ENCODE measurements at regions not wholly inside any gene's neighbourhood (a gene's known extent, or its start where the extent isn't known, plus 50 kb on each side); places are given as distances from the start of the nearest gene placed in this dataset.
"Not testable (repeated sequence)": the region's sequence is repeated elsewhere in the genome, so short reads cannot be mapped to it uniquely, and the experiment has no call there.

DNA sequence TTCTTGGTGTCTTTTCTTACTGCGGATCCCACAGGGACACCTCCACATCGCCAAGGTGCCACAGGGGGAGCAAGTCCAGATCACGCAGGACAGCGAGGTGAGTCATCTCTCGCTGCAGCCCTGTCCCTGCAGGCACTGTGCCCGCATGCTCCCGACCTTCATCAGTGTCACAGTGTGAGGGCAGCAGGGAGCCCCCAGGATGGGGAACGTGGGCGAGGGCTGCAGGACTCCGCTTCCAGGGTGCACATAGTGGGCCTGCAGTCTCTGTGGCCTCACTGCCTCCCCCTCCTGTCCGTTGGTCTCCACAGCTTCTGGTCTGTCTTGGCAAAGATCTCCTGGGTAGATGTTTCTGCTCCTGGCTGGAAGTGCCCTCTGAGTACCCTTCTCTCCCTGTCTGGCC, 78.0 kb downstream of the NPIPB11 start:
- DNase-seq = not testable (repeated sequence)

DNA sequence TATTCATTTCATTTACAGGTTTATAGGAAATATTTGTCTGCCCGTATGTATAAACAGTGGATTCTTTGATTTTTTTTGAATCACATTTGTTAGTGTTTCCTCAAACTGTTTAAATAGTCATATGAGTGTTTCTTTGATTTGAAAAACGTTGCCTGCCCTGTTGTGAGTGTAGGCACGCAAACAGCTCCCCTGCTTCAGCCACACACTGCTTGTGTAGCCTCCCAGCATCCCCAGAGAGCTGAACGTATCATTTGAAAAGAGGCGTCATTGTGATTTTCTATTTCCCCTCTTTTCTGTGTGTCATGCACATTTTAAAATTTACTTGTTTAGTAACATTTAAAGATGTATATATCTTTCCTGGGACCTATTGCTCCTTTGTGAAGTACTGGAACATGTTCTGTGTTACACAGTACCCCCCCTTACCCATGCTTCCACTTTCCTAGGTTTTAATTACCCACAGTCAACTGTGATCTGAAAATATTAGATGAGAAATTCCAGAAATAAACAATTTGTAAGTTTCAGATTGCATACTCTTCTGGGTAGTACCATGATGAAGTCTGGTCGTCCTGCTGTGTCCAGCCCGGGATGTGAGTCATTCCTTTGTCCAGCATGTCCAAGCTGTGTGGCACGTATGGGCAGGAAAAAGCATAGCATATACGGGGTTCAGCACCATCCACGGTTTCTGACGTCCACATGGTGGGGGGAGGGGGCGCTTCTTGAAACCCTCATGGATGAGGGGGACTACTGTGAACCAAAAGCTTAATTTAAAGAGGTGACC, 78.7 kb downstream of the NPIPB11 start:
- DNase-seq = not testable (repeated sequence)

DNA sequence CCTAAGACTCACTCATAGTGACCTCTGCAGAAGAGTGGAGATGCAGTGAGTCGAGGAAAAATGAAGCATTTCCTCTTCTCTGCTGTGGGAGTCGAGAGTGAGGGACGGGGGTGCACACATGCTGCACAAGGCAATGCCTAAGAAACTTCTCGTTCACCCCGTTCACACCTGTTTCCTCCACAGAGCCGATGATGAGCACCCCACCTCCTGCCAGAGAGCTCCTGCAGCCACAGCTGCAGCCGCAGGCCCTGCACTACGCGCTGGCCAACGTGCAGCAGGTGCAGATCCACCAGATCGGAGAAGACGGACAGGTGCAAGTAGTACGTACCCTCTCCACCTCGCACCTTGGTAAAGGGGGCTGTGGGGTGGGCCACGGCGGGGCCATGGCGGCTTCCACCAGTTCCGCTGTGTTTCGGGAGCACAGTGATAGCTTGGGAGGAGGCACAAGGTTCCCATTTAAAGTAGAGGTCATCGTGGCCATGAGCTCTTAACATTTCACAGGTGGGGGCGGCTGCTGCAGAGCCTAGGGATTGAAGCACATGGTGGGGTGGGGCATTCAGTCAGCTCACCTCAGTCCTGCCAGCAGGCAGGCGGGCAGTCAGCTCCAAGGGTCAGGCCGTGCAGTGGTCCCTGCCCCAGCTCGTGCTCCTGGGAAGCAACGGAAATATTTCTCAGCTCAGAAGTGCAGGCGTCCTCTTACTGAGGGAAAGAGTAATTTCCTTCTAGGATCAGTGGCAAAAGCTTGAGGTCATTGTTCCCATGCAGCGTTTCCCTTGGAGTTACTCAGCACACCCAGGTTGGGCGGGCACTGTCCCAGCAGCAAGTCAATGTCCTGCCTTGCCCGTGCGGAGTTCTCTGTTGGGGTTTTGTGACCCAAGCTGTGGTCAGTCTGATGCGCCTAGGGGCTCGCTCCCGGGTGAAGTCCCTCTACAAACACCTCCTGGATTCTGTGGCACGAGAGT, 80.1 kb downstream of the NPIPB11 start:
- not testable (repeated sequence) for DNase-seq

DNA sequence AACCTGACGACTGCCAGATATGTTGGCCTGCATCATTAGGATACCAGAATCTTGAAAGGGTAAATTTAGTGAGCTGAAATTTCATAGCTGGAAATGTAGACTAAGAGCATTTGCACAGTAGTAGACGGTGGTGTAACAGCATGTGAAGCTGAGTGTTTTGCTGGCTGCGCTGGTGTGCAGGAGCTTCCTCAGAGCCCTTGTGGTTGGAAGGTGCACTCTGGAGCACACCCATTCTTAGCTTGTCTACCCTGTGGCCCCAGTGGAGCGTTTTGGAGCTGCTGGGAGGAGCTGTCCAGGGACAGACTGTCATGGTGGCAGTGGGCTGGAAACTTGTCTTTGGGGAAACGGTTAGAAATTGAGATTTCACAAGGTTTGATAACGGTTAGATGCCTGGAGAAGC, 82.8 kb downstream of the NPIPB11 start:
- not testable (repeated sequence) for DNase-seq

DNA sequence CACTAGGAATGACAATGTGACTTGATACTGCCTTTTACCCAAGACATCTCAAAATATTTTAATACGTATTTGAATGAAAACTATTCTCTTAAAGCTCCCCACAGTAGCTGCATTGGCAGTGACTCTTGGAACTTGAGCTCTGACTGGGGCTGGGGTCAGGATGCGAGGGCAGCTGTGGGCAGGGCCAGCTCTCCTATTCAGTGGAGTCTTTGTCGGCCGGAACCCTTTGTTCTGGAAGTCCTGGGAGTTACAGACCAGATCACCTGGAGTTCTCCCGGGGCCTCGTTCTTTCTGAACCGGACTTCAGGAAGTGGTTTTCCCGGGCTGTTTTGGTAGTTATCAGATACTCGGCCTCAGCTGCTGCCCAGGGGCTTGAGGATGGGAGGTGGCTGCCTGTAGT, 84.9 kb downstream of the NPIPB11 start:
- DNase-seq = no peak

DNA sequence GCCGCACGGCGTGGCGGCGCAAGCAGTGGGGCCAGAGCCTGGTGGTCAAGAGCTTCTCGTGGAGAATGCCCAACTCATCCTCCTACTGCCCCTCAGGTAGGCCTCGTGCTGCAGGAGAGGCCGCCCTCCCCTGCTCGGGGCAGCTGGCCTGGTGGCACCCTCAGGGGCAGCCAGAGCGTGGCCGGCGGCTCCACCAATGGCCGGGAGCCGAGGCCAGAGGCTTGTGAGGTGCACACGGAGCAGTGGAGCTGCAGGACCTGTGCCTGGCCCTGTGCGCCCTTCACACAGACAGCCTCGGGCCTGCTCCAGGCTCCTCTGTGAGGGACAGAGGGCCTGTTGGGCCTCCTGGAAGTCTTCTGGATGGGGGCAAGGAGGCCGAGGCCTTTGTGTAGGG, 85.5 kb downstream of the NPIPB11 start:
- no peak for DNase-seq

DNA sequence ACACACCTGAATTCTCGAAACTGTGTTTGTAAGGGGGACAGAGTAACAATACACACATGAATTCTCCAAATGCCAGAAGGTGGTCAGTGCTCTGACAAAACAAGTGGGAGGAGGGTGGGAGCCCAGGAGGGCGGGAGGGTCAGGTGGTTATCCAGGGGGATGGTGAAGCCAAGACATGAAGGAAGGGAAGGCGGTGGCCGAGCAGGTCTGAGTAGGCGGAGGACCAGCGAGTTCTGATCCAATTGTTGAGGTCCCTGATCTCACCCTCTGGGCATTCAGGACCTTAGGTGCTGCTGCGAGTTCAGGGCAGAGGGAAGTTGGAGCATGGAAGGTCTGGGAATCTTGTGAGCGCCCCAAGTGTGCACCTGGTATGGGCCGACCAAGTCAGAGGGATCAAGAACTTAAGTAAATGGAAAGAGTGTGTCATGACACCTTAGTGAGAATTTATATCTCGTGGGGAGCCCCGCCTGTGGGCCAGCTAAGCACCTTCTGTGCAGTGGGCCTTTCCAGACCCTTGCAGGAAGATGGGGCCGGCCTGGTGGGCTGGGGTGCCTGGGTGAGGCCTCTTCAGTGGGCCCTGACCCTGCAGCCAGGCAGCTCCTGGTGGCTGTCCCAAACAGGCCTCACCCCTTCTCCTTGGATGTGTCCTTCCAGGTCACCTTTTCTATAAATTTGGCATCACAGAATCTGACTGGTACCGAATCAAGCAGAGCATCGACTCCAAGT, 86.1 kb downstream of the NPIPB11 start:
- no peak for DNase-seq

DNA sequence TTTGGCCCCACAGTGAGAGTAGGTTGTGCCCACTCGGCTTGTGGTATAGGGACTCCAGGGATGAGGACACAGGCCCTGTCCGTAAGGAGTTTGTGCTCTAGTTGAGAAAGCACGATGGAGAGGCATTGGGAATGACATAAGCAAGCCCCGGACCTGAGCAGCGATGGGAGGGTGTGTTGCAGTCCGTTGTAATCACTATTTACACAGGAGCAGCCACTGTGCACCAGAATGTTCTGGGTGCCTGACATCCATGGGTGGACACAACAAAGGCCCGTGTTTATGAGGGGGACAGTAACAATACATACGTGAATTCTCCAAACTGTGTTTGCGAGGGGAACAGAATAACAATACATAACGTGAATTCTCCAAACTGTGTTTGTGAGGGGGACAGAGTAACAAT, 86.8 kb downstream of the NPIPB11 start:
- DNase-seq = no peak

DNA sequence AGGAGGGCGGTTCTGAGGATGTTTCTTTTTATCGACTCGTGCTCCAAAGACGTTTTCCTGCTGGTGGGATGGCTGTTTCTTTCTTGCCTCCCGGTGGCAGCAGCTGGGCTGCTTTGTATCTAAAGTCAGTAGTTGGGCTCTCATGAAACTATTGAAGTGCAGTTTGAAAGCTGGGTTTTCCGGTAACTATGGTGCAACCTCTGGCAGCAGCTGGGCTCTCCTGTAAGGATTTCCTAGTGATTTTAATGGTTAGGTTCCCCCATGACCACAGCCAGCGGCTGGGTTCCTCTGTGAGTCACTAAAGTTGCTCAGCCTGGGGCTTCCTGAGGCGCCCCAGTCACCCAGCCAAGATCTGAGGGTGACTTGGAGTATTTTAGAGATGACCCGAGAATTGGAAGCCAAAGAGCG, 87.9 kb downstream of the NPIPB11 start:
- not testable (repeated sequence) for DNase-seq

DNA sequence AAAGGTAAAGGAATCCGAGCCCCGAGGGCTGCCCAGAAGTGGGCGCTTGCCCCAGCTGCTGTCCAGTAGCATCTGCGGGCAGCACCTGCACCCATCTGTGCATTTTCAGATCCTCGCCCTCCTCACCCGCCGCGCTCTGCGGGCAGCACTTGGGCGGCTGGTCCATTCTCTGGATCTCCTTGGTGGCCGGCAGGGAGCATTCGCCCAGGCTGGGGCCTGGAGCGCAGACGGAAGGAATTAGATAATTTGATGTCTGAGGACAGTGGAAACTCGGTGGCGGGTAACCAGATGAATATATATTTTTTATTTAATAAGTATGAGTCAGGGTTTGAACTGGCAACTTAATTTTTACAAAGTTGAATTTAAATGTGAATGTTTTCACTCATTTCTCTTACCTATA, 88.5 kb downstream of the NPIPB11 start:
- no peak for DNase-seq

DNA sequence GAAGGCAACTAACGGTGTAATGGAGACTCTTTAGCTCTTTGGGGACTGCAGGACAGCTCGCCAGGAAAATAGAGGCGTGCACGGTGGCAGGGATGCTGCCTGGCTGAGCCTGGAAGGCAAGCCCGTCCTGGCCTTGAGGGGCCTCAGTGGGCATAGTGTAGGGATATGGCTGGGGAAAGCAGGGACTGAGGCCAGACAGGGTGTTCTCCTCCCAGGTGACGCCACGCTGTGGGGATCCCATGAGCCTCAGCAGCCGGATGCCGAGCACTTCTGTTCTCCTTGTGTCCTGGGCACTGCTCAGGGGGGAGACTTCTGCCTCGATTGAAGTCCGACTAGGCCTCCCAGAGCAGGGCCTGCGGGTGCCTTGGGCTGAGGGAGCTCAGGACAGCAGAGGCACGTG, 89.2 kb downstream of the NPIPB11 start:
- no peak for DNase-seq

DNA sequence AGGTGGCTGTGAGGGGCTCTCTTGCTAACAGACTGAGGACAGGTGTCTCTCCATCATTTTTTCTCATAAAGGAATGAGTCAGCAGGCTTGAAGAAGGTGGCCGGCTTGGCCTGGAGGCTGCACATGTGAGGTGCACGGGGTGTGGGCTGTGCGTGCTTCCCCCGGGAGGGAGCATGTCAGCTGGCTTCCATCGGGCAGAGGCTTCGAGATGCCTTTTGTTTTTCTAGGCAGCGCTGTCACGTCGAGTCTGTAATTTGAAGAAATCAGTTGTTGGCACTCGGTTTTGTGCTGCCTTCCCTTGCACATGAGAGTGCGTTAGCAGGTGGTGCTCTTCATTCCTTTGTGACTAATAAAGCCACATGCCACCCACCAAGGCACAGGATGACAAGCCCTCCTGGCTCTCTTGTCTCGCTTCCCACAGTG, 89.7 kb downstream of the NPIPB11 start:
- no peak for DNase-seq

DNA sequence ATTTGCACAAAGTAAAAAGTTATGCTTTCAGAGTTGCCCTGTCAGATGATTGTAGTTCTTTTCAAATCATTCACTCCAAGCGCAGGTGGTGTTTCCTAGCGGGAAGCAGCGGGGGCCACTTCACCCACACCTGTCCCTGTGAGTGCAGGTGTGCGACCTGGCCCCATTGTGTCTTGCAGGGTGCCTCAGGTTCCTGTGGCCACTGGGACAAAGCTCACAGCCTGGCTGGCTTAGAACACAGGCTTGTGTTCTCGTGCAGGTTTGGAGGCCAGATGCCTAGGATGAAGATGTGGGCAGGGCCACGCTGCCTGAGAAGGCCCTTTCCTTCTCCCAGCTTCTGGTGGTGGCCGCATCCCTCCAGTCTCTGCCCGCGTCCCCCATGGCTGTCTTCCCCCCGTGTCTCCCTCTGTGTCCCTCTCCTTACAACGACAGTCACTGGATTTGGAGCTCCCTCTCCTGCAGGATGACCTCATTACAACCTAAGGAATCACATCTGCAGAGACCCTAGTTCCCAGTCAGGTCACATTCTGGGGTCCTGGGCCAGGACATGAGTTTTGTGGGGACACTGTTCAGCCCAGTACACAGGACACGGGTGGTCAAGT, 90.5 kb downstream of the NPIPB11 start:
- no peak for DNase-seq

DNA sequence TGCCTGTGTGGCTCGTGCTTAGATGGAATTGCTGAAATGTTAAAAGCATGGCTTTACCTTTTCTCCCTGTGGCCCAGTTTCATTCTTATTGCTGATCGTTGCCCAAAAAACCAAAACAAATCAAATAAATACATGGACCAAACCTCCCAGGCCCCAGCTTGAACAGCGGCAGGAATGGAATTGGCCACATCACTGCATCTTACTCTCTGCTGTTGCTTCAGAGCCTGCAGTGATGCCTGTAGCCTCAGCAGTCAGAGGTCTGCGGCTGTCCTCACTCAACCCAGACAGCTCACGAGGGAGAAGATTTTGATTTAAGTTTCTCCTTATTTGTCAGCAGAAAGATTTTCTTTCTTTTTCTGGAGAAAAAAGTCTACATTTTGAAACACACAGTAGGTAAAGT, 91.5 kb downstream of the NPIPB11 start:
- DNase-seq = no peak

DNA sequence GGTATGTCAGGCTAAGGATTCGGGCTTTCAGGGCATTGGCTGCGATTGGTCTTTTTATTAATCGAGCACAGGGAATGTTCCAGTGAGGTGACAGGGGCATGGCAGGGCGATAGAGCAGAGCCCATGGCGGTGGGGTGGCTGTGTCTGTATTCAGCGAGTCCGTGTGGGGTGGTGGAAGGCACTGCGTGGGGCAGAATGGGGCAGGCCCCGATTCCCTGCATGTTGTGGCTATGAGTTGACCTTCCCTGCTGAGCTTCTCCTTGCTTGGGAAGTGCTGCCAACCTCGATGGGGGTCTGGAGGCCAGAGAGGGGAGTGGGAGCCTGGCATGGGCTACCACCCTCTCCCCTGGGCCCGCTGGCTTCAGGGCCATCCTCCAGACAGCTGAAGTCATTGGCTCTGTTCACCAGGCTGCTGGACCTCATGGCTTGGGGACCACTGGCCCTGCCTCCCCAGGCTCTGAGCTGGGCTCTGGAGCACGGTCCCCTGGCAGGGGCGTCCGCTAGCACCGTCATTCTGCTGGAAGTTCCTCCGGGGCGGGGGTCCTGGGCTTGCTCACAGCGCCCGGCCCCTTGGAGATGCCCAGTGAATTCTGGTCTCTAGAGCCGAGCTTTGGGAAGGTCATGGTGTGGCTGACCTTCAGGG, 92.1 kb downstream of the NPIPB11 start:
- DNase-seq = no peak

DNA sequence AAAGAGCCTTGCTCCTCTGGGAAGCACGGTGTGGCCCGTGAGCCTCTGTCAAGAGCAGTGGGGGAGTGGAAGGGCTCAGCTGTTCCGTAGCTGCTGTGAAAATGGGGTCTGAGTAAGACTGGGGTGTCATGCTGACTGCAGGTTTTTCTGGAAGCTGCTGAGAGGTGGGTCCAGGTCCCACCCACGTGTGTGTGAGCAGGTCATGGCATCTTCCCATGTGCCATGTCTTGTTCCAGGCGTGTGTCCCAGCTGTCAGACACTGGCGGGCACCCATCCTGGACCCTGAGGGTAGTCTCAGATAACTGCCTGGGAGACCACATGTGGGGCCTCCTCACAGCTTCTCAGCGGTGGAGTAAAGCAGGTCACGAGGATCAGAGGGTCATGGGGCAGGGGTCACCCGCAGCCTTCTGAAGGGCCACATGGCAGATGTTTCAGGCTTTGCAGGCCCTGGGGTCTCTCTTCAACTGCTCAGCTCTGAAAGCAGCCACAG, 92.9 kb downstream of the NPIPB11 start:
- DNase-seq = no peak

DNA sequence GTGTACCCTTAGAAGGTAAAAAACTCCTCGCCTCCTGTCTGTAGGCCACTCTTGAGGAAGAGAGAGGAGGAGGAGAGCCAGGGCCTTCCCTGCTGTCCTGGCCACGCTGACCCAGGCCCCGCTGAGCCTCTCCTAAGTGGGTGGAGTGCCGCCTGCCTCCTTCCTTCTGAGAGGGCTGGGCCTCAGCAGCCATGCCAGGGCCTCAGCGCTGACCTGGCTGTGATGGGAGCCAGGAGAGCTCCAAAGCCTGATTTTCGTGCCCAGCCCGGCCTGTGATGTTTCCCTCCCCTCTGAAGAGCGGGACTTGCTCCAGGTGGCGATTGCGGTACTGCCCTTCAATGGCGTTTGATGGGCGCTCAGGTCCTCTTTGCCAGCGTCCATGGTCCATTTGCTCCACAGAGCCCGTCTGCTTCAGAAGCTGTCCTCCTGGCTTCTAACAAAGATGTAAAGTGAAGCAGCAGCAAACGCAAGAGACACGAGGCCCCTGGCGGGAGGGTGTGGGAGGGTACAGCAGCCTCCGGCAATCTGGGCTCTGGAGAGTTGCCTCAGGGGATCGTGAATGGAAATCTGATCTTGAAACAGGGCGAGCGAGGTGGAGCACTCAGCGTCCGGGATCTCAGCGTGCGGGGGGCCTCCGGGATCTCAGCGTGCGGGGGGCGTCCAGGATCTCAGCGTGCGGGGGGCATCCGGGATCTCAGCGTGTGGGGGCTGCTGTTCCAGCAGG, 93.5 kb downstream of the NPIPB11 start:
- DNase-seq = no peak

DNA sequence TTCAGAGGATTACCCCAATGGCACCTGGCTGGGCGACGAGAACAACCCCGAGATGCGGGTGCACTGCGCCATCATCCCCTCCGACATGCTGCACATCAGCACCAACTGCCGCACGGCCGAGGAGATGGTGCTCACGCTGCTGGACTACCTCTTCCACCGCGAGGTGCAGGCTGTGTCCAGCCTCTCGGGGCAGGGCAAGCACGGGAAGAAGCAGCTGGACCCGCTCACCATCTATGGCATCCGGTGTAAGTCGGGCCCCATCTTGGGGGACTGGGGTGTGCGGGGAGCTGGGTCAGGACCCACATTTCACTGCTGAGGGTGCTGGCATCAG, 94.2 kb downstream of the NPIPB11 start:
- DNase-seq = not testable (repeated sequence)

DNA sequence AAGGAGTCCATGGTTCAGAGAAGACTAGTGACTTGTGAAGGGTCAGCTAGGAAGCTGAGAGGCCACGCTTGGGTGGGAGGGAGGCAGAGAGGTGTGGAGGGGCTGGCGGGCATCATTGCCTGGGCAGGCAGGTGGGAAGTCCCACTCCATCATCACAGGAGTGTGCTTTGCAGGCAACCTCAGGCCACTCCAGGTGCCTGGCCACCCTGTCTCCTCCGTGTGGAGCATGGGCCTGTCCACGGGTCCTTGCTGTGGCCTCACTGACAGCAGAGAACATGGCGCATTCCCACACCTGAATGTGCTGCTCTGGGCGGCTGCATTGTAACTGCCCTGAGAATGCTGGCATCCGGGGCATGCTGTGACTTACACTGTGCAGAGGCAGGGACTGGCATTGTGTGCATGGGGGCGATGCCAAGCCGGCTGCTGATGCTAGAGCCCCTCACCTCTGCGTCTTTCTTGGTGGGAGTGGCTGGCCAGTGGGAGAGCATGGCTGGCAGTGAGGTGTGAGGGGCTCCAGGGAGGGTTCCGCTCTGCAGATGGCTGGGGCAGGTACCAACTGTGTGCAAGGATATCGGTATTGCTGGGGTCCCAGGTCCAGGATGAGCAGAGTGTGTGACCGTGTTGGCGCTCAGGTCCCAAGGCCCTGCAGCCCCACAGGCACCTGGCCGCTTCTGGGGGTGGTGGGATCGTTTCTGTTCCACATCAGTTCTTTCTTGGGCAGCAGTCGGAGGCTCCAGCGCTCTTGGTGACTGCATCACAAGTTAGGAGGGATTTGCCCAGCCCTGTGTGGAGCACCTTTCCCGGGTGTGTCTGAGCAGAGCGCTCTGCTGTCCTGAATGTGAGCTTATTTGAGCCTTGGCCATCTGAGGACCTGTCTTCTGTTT, 94.8 kb downstream of the NPIPB11 start:
- DNase-seq = no peak

DNA sequence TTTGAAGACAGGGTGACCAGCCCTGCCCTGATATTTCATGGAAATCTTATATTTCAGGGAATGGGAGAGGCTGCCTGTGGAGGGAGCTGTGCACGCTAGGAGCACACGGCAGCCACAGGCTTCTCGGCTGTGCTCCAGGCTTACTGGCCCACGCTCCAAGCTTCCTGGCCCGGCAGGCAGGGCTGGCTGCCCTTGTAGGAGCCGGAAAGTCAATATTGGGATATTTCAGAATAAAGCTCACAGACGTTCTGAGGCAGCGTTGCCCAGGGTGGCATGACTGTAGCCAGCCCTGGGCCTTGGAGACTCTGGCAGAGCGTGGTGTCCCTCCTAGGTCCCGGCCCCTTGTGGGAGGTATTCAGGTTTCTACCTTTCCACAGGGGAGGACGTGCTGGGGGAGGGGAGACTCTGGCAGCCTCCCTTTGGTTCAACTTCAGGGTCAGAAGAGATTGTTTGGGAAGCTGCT, 95.6 kb downstream of the NPIPB11 start:
- DNase-seq = no peak

All from activated CD8-positive, alpha-beta memory T cell treated with anti-CD3 and anti-CD28 coated beads, Interleukin-2, amount 50 U/mL, for 4 hours (primary cell).